GM18508 (cell line): ENCODE measurements at regions not wholly inside any gene's neighbourhood (a gene's known extent, or its start where the extent isn't known, plus 50 kb on each side); places are given as distances from the start of the nearest gene placed in this dataset.
"Not testable (repeated sequence)": the region's sequence is repeated elsewhere in the genome, so short reads cannot be mapped to it uniquely, and the experiment has no call there.

Experiments used
- ATAC-seq: cut with Tn5 transposase; IDR thresholded peaks from one replicate; pipeline ENCODE4 v1.9.1; 2021; ENCODE audit warnings: moderate number of reproducible peaks; ENCODE audit not compliant: insufficient read depth, unreplicated experiment

DNA sequence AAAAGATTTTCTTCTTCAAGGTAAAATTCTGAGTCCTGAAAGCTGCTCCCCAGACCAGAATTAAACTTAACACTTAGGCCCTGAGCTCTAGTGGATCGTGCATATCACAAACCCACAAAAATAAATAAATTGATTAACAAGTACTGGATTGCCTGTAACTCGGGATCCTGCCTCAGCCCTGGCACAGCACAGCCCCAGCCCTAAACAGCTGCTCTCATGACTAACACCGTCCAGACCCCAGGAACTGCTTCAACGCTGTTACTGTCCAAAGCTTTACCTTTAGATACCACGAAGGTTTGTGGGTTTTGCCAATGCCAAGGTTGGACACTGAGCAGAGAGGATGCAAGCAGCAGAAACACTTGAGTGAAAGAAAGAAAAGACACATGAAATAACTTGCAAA lies 172.5 kb downstream of the COPRS start:
- ATAC-seq = no peak

DNA sequence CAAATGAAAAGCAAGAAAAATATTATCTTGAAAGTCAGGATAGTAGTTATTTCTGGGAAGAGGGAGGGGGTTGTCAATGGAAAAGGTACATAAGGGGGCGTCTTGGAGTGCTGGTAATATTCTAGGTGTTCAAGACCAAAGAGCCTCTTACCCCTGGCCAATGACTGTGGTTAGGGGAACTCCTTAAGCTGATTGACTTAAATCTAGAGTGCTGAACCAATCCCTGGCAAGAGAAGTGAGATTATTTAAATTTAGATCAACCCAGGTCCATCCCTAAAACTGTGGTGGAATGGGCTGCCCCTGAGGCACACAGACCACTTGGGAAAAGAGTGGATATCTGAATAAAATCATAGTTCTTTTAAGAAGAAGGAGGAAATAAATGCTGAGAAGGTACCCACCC lies 174.1 kb downstream of the COPRS start:
- no peak for ATAC-seq

- ATAC-seq = no peak
Measured at GRCh38 chr17:31680126-31680525, 178.9 kb downstream of the COPRS start.

GRCh38 chr17:31679667-31680066 lies 179.4 kb downstream of the COPRS start:
- ATAC-seq = no peak

GRCh38 chr17:31678431-31678830 lies 180.6 kb downstream of the COPRS start:
- no peak for ATAC-seq

DNA sequence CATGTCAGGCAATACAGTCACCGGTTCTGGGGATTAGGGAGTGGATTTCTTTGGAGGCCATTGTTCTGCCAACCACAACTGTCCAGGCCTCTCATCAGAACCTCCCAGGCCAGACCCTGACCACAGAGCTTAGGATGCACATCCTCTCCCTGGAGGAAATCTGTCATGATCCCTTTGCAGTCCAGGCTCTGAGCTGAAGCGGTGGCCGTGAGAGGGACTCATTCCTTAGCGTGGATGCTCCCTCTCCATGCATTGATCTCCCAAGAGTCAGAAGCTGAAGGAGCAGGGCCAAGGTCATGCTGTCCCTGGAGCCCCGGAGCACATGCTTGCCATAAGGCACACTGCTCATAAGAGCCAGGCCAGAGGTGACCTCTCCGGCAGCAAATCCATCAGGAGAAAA lies 181.4 kb downstream of the COPRS start:
- no peak for ATAC-seq

- no peak for ATAC-seq
Measured at GRCh38 chr17:31677036-31677435, 182.0 kb downstream of the COPRS start.

- ATAC-seq = not testable (repeated sequence)
Measured at GRCh38 chr17:31675392-31675791, 183.7 kb downstream of the COPRS start.

DNA sequence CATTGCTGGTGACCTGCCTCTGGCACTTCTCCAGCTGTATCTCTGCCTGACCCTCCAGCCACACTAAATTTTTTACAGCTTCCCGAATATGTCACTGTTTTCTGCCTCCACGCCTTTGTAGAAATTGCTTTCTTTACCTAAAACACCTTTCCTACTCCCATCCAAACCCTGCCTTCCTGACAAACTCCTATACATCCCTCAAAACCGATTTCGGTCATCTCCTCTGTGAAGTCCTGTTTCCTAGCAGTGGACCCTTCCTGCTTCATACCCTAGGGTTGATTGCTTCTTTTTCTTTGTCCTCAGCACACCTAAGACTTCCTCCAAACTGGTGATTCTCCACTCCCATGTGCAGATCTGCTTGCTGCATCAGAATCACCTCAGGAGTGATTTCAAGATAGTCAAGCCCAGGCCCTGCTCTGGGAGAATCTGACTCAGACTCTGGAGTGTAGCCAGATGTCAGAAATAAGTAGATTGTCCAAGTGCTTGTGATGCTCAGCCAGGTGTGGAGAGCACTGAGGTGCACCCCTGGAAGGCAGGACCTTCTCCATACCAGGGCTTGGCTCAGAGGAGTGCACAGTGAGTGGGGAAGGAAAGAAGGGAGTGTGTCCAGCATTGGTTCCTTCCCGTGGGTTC lies 184.2 kb downstream of the COPRS start:
- no peak for ATAC-seq

DNA sequence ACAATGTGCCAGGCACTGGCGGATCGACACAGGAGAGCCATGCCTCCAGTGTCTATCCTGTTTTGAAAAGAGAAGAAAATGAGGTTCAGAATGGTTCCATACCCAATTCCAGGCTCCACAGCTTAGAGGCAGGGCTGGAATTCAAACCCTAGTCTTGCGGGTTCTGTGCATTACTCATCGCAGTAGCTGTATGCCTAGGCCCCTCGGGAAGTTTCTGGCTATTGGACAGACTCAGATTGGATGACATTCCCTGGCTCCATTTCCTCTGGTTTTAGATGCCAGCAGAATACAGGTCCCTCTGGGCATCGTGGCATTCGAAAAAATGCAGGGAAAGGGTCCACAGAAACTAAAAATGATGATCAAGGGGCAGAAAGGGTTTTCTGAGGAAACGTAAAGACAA lies 184.7 kb downstream of the COPRS start:
- ATAC-seq = no peak

GRCh38 chr17:31673076-31673475 lies 186.0 kb downstream of the COPRS start:
- ATAC-seq = no peak

DNA sequence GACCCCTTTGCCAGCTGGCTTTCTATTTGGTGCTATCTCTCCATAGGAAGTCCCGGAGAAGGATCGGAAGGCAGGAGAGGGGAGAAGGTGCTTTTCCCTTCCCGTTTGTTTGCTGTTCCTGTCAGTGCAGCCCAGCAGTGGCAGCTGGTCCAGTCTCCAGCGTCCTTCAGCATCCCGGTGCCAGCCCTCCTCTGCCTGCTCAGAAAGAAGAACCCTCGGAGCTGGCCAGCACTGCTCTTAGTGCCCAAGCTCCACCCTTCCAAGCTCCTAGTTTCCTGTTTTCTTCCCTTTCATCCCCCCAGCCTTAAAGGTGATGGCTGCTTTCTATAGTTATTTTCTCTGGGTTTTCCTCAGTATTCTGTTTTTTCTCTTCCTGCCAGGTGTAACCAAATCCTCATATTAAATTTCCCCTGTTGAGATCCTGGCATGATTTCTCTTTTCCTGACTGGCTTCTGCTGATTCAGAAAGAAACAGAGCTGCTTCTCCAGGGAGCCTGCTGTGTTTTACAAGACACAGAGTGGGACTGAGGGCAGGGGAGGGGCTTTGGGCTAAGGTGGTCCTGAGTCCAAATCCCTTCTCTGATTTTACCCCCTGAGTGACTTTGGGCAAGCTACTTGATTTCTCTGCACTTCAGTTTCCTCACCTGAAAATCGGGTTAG lies 186.8 kb downstream of the COPRS start:
- ATAC-seq = no peak

- no peak for ATAC-seq
Measured at GRCh38 chr17:31663576-31663975, 195.5 kb downstream of the COPRS start.

DNA sequence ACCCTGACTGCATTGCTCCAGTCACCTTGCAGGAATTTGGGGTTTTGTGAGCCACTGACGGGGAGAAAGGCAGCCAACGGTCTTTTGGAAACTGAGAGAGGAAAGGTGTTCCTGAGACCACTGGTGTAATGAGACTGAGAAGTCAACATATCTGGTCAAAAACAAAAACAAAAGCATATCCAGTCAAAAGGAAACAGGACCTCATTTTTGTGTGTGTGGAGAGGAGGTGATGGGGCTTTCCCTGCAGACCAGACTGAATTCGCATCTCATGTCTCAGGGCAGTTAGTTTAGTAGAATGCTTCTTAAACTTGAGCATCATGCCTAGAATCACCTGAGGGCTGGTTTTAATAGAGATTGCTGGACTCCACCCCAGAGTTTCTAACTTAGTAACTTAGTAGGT lies 198.4 kb downstream of the COPRS start:
- no peak for ATAC-seq

- no peak for ATAC-seq
Measured at GRCh38 chr17:31657876-31658275, 201.2 kb downstream of the COPRS start.

DNA sequence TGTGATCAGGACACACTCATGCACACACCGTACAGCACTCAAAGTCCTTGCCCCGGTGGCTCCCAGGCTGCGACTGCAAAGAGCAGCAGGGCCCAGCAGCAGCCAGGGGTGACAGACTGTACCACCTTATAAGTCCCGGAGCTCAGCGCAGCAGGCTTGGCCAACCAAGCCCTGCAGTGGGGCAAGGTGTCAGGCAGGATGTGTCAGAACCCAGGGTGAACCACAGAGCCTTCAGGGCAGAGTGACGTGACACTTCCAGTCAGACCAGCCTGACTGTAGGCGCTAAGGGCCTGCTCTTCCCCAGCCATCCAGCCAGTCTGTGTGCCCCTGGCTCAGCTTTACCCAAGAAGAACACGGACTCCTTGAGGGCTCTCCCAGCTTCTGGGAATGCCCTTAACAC lies 204.1 kb downstream of the COPRS start:
- ATAC-seq = no peak

DNA sequence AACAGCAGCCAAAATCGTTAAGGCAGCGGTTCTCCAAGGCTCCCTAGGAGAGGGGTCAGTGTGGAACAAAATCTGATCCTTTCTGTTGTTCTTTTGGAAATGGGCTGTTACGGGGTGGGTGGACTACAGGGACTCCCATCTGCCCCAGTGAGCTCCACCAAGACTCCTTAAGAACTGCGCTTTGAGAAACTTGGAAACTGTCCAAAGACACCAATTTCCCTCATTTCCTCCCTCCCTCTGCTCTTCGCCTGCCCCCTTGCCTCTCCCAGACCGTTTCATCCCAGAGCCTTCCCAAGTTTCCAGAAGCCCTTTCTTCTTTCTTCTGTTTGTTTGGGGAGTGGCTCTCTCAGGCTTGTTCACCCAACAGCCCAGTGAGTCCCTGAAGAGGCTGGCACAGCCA lies 205.4 kb downstream of the COPRS start:
- ATAC-seq = no peak

DNA sequence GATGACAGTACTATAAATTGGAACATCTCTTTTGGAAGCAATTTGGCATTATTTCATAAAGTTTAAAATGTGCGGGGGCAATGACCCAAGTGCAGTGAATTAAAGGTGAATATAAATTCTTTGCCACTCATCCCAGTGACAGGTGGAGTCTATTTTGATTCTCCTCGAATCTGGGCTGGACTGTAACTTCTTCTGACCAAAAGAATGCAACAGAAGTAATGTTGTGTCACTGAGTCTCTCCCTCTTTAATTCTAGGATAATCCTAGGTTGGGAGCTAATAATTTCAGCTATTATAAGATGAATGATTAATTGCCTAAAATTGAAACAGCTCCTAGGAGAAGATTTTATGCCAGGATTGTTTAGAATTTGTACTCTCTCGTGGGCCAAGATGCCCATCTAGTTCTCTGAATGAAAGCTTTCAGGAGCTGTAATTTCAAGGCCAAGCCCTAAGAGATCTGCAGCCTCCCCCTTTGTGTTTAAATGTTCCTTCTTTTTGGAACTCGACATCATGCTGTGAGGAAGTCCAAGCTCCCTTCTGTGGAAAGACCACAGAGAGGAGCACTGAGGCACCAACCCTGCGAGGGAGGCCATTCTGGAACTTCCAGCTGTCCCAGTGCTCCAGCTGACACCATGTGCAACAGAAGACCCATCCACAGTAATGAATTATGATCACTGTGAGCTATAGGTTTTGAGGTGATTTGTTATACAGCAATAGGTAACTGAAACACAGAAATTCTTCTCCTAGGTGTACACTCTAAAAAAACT lies 208.1 kb downstream of the COPRS start:
- no peak for ATAC-seq

- ATAC-seq = no peak
Measured at GRCh38 chr17:31649302-31649701, 209.7 kb downstream of the COPRS start.

DNA sequence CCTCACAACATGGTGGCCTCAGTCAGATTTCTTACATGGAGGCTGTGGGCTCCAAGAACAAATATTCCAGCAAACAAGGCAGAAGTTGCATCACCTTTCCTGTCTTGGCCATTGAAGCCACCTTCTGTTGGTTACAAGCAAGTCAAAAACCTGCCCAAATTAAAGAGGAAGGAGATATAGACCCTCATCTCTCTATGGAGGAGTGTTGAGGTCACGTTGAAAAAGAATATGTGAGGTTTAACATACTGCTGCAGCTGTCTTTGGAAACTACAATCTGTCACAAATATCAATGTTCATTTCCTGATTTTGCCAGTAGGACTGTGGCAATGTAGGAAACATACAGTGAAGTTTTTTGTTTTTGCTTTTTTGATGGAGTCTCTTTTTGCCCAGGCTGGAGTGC lies 211.4 kb downstream of the COPRS start:
- no peak for ATAC-seq

- ATAC-seq = no peak
Measured at GRCh38 chr17:31646642-31647041, 212.4 kb downstream of the COPRS start.

- no peak for ATAC-seq
Measured at GRCh38 chr17:31645351-31645750, 213.7 kb downstream of the COPRS start.
